Thyroid gland (tissue), 4 donors: ENCODE measurements at regions not wholly inside any gene's neighbourhood (a gene's known extent, or its start where the extent isn't known, plus 50 kb on each side); places are given as distances from the start of the nearest gene placed in this dataset.

Source experiments
- CTCF ChIP-seq, 6 experiments: fragments of 200-600 bp in 3 of 6; fragments of 450-650 bp in 3 of 6; sonication (generic) in 3 of 6; IDR thresholded peaks; one replicate each; pipeline ENCODE4 v1.5.1; 2016 to 2019; ENCODE audit warnings: antibody characterized with exemption in 6 of 6, mild to moderate bottlenecking in 2 of 6, inconsistent platforms in 1 of 6, moderate library complexity in 1 of 6
- POLR2A ChIP-seq, 2 donors: fragments of 450-650 bp; IDR thresholded peaks; one replicate each; pipeline ENCODE4 v1.6.1; 2017; ENCODE audit warnings: antibody characterized with exemption in 2 of 2, mild to moderate bottlenecking in 2 of 2, moderate library complexity in 1 of 2

GRCh38 chr4:19615086-19615689 is 636.5 kb upstream of the SLIT2 start:
- TF ChIP-seq POLR2A (IDR thresholded peaks at IDR 0.05) = no peak
- TF ChIP-seq CTCF (IDR thresholded peaks at IDR 0.05) = no peak
